GM12874 (cell line): ENCODE measurements at regions not wholly inside any gene's neighbourhood (a gene's known extent, or its start where the extent isn't known, plus 50 kb on each side); places are given as distances from the start of the nearest gene placed in this dataset.
A peak's percentile ranks its signal among the peaks of the same experiment; 100 is the strongest.

Experiments used
- CTCF ChIP-seq: IDR thresholded peaks from 2 replicates; pipeline ENCODE4 v1.5.1; 2011; ENCODE audit warnings: low read depth, mild to moderate bottlenecking, control low read depth, low read length, moderate library complexity; ENCODE audit not compliant: insufficient read depth

GRCh38 chr2:56132138-56132537 lies 51.7 kb upstream of the CCDC85A start:
- peak; percentile 18; the same call in 1 of the 2 replicates for TF ChIP-seq CTCF

GRCh38 chr2:56133441-56133840 lies 50.3 kb upstream of the CCDC85A start:
- no peak for TF ChIP-seq CTCF

GRCh38 chr2:56133931-56134629 lies 49.7 kb upstream of the CCDC85A start:
- TF ChIP-seq CTCF = no peak
